Posterior cingulate gyrus (tissue), 11 donors: ENCODE measurements at regions not wholly inside any gene's neighbourhood (a gene's known extent, or its start where the extent isn't known, plus 50 kb on each side); places are given as distances from the start of the nearest gene placed in this dataset.
"Not testable (repeated sequence)": the region's sequence is repeated elsewhere in the genome, so short reads cannot be mapped to it uniquely, and the experiment has no call there.

Source experiments
- DNase-seq, 10 donors: peaks; one replicate each; pipeline versions ENCODE4 v3.0.0 to v3.0.0-alpha.2; 2020 to 2021; ENCODE audit warnings: mixed read lengths in 3 of 10
- intact Hi-C: fragments of 100-400 bp; cut with DNase I; formaldehyde crosslinking; loops from one replicate; pipeline ENCODE4 v1.15.1; 2023

DNA sequence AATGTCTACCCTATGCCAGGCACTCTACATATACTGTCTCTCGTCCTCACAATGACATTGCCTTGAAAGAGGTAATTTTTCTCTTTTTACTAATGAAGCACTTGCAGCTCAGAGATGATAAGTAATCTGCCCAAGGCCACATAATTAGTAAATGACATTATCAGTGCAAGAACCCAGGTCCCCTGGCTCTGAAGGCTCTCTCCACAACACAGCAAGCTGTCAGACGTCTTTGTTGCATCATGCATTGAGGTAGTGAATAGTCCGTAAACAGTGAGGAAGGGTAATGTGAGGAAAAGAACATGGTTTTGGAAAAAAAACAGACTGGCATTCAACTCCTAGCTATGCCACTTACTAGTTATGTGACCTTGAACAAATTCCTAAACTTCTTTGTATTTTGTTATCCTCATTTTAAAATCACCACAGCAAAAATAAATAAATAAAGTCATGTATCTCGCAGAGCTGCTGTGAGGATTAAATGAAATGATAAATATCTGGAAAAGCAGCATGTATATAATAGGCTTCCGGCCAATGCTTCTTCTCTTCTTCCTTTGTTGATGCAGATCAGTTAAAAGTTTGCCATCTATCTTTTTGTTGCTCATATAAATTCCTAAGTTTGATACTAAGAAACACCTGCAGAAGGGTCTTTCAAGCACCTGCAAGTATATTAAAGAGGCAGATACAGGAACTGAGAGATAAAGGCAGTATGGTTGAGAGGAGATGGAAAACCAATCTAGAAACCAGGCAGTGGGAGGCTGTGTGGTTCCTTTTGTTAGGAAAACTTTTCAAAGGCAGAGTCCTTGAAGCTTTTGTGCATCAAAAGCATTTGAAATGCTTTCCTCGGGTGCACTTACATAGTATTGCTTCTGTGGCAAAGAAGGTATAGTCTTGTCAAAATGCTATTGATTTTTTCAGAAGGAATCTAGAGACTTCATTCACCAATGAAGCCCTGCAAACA lies 82.8 kb downstream of the BTG1 start:
- intact Hi-C loops: no loop called here
- no peak for DNase-seq

DNA sequence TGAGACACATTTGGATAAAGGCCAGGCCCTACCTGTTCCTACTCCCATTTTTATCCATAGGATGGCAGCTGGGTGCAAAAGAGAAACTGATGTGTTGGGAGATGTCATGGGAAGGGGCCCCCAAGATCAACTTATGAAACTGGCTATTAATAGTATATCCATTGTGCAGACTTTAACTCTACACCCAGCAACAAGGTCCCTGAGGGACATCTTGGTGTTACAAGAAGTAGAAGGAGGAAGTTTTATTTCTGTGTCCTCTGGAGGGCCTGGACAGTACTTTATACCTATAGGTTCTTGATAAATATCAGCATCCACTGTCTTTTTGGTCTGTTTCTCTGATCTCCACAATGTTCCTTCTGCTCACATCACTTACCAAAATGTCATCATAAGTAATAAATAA lies 84.6 kb downstream of the BTG1 start:
- DNase-seq: no peak
- intact Hi-C loops: no loop called here

DNA sequence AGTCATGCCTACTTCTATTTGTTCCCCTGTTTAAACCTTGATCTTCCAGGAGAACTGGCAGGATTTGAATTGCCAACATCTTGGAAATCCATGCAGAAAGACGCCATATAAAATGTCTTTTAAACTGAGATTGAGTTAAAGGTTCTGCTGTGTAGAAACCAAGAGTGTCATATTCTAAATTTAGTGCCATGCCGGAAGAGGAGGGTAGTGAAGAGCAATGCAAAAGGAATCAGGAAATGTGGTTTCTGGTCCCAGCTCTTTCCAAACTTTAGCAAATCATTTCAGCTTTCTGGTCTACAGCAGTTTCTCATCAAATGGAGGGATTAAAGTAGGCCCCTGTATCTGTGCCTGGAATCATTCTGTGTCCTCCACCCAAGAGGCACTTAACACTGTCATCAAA lies 85.7 kb downstream of the BTG1 start:
- no peak for DNase-seq
- intact Hi-C loops: no loop called here

DNA sequence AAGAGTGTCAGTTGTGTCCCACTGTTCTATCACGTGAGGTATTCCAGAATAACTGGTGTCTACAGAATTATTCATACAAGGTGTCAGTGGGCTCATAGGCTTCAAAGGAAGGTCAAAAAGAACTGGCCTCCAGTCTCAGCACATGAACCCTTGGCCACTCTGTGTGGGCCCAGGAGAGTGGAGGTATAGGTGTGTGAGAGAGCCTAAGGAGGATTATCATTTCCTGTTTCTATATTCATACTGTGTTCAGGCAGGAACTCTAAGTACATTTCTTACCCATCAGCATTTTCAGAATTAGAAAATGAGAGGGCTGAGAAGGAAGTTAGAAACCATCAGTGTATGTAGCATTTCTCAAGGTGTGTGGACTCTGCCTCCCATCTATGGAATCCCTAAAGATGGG lies 87.0 kb downstream of the BTG1 start:
- no peak for DNase-seq
- intact Hi-C loops: no loop called here

DNA sequence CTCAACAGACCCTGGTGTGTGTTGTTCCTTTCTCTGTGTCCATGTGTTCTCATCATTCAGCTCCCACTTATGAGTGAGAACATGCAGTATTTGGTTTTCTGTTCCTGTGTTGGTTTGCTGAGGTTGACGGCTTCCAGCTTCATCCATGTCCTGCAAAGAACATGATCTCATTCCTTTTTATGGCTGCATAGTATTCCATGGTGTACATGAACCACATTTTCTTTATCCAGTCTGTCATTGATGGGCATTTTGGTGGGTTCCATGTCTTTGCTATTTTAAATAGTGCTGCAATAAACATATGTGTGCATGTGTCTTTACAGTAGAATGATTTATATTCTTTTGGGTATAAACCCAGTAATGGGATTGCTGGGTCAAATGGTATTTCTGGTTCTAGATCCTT lies 88.9 kb downstream of the BTG1 start:
- intact Hi-C loops, DNase-seq: not testable (repeated sequence)

DNA sequence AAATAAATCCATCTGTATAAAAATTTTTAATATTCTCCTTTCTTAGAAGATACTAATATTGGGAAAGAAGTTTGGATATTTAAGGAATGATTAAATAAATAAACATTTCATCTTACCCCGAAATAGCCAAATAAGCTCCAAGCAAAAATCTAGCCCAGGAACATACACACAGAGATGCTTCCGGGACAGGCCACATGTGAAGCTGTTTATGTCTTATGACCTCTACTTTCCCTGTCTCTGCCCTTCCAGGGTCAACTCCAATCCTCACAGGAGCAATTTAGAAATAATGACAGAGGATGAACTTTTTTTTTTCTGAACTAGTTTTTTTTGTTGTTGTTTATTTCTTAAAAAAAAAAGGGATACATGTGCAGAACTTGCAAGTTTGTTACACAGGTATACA lies 89.4 kb downstream of the BTG1 start:
- DNase-seq: no peak
- intact Hi-C loops: no loop called here

DNA sequence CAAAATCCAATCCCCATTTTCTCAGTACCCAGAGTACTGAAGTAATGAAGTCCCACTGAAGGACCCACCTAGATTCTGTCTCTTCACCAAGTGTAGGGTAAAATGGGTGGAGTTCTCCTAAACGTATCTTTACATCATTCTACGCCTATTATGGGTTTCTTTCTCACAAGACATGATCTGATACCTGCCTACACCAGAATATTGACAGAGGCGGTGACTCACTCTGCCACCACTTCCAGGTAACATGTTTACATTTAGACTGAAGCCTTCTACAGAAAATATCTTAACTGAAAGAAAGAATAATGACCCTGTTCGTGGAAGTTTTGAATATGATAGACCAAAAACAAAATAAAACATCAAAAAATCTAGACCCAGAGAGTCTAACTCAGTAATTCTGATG lies 89.8 kb downstream of the BTG1 start:
- no peak for DNase-seq
- intact Hi-C loops: no loop called here

DNA sequence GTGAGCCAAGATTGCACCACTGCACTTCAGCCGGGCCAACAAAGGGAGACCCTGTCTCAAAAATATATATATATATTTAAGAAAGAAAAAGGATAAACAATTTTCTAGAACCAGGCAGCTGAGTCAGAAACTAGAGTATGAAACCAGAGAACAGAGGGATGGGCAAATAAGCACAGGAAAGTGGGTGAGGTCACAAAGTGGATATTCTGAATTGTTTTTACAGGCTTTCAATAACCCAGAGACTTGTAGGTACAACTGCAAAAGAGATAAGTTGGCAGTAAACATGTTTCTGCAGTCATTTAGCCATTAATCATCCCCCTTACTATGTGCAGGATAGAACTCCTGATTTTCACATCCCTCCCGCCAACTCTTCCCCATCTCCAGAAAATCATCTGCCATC lies 94.2 kb downstream of the BTG1 start:
- intact Hi-C loops: no loop called here
- no peak for DNase-seq

DNA sequence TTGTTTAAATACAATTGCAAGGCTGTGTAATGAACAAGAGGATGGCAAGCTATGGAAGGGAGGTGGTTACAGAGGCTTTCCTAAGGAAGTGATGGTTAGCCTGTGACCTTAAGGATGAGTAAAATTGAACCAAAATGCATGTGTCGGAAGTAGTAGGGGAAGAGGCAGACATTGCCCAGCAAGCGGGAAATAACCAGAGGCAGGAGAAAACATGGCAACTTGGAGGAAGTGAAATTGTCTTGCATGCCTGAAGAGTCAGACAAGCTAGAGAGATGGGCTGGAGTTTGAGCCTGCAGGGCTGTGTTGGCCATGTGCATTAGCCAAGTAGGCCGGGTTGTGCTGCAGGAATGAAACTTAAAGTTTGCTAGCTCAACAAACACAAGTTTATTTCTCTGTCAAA lies 96.2 kb downstream of the BTG1 start:
- intact Hi-C loops: no loop called here
- no peak for DNase-seq

DNA sequence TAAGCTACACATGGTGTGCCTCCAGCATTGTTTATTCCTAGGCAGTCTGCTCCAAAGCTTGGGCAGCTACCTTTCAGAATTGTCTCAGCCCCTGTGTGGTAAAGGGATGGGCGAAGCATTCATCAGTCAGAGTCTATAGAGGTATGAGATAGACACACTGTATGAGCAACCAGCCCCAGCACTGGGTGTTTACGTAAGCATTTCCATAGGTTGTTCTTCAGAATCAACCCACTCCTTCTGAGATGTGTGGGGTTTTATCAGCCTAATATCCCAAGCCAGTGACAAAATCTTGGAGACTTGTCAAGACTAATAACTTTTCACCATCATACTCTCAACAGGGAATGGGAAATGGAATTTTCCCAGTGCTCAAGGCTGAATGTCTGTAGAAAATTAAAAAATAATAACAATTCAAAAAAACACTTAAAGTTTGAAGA lies 98.2 kb downstream of the BTG1 start:
- DNase-seq: no peak
- intact Hi-C loops: no loop called here

DNA sequence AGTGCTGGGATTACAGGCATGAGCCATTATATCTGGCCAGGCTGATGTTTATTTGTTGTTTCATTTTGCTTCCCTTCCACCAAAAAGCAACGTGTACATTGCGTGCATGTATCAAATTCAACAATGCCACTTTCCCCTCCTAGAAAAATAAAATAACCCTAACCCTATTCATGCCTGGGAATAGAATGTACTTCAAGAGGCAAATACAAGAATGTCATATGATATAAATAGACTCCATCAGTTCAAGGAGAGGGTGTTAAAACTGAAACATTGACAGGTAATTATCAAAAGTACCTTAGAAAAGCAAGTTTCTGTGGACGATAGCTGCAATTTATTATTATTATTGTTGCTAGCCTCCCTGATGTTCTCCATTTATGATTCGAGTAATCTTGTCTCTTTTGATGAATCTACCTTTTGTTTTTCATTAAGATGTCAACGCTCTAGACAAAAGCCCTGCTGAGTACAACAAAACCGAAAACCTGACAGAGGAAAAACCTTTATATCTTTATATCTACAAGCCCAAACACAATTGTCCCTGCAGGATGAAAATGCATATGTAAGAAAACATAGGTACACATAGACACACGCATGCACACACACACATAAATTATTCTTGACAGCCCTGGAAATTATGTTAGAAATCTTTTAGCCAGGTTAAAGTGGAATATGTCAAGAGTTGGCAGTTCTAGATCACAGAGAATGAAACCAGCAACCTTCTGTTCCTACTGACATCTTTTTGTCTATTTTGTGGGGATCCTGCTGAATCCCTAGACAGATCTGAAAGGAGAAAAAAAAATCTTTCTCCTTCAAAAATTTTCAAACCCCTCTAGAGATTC lies 98.9 kb downstream of the BTG1 start:
- intact Hi-C loops: no loop called here

DNA sequence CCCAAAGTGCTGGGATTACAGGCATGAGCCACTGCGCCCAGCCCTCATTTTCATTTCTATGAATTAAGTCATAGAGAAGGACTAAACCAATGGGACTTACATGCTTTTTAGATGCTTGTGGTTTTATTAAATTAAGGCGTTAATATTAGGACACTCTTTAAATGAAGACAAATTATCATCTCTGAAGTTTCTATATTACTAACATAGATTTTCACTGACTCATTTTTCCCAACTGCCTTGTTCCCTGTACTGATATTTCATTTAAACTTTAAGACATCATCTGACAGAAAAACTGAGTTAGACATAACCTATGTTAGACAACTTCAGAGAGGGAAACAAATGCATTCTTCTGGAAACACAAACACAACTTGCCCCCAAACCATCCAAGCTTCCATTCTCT lies 99.8 kb downstream of the BTG1 start:
- DNase-seq: no peak
- intact Hi-C loops: no loop called here

More for the DNA sequence above, 98.9 kb downstream of the BTG1 start:
- DNase-seq: no peak

DNA sequence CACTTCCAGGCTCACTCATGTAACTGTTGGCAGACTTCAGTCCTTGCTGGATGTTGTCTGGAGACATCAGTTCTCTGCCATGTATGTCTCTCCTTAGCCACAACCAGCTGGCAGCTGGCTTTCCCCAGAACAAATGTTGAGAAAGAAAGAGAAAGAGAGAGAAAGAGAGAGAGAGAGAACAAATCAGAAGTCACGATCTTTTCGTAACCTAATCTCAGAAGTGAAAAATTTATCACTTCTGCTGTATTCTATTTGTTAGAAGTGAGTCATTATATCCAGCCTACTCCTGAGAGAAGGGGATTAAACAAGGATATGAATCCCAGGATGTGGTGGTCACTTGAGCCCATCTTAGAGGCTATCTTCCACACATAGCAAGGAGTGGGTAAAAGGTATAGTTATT lies 101.2 kb downstream of the BTG1 start:
- DNase-seq: no peak
- intact Hi-C loops: no loop called here

DNA sequence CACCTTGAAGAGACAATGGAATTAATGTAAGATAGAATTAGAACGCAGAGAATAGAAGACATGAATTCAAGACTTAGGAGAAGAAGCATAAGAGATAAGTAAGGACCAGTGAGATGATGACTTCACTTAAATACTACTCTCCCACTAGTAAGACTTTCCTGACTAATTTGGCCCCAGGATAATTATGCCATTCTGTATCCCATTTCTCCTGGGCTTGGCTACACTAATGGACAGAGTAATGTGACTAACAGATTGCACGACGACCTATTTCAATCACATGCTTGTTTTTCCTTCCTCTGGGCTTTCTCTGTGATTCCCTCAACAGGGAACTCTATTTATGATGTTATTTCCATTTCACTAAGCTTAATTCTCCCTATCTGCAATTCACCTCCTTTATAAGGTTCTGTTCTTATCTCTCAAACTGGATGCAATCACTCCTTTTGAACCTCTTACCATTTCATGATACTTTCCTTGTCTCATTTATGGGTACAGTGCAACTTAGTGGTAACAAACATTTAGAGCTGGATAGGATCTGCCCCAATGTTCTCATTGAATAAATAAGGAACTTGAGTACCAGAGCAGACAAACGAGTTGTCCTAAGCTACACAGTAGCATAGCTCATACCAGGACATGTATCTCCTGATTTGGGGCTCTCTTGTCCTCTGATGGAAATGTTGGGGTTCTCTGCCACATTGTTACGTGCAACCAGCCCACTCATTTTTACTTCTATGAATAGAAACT lies 102.7 kb downstream of the BTG1 start:
- DNase-seq: no peak
- intact Hi-C loops: no loop called here

DNA sequence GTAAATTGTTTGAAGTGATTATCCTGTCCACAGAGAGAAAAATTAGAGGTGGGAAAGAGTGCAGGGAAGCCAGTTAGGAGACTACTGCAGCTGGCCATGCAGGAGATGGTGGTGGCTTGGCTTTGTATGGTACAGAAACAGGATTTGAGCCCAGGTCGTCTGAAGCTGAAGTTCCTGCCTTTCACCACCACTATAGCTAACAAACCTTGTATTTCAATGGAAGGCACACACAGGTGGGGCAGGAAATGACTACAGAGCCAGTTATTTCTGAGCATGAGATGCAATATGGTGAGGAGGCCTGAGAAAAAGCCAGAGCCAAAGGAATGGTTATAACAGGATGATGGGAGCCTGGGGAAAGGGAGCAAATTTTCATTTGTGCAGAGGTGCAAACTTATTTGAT lies 103.9 kb downstream of the BTG1 start:
- DNase-seq: no peak
- intact Hi-C loops: no loop called here

DNA sequence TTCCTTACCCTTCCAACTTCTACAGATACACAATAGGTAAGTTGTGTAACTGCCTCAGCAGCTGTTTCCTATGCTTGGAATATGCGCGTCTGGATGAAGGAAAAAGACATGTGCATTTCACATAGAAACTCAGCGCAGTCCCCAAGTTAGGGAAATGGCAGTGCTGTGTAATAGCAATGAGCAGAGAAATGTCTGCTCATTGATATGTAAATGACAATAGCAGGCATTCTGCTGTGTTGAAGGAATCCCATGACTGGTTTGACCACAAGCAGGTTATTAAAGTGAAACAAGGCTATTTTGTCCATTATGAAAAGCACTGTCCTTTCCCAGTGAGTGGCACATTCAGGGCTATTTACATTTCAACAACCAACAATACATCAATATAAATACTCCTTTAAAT lies 106.6 kb downstream of the BTG1 start:
- no peak for DNase-seq
- intact Hi-C loops: loop anchor here (5.0 kb wide), 1 partner anchor 103 kb away; no protein-coding TSS in a partner anchor

DNA sequence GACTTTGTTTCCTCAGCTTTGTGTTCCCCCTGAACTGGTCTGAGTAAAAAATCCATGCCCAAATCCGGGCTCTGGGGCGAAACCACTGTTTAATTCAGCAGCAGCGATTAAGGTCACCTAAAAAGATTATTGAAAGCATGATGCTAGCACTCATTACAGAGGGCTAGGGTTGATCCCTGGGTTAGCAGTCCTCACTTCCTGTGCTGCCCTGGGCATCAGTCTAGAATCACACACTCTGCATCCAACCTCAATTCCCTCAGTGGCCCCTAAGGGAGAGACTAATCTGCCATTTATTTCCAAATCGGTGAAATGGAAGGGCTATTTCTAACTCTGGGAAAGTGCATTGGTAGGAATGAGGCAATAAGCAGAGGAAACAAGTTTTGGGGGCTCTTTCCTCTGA lies 107.2 kb downstream of the BTG1 start:
- no peak for DNase-seq
- intact Hi-C loops: loop anchor here (5.0 kb wide), 1 partner anchor 104 kb away; no protein-coding TSS in a partner anchor

DNA sequence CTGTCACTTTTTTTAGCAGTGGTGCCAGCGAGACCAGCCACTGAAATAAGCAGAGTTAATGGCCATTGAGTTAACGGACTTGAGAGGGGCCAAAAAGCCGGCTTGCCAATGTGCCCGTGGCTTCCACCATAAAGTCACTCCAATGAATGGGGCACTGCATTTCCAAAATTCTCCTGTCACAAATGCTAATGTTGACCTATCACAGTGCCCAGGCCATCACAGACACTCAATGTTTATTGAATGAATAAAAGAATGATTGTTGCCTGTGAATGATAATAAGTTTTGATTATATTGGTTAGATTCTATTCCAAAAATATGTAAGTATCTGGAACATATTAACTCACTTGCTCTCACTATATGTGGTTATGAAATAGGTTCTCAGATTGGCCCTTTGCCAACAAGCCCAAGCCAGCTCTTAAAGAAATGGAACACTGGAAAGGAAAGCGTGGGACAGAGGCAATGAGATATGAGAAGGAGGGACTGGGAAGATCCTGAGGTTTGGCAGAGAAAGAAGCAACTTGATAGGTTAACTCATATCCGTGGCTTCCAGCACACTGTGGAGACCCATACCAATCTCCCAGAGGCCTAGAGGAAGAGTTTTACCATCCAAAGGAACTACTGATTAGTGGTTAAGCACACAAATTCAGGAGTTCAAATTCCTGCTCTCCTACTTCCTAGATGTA lies 108.7 kb downstream of the BTG1 start:
- intact Hi-C loops: loop anchor here (5.0 kb wide), 1 partner anchor 105 kb away; no protein-coding TSS in a partner anchor
- no peak for DNase-seq

DNA sequence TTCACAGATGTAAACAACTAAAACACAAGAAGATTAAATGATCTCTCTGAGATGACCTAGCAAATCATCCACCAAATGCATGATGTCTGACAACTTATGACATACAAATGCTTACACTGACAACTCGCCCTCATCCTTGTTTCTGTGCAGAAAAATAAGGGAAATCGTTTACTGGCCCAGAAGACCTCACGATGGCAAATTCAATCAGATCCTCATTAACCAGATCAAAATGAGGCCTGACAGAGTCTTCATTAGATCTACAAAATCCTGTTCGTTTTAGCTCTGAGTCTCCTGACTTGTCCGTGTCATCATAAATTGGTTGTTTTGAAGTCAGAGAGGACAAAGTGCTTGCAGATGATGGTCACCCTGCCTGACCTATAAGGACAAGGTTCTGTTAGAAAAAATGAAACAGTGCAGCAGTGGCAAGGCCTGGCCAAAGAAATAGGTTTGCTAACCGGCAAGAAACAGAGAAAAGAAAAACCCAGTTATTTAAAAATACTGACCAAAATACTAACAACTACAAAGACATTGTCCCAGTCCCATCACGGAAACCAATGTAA lies 109.5 kb downstream of the BTG1 start:
- intact Hi-C loops: loop anchor here (5.0 kb wide), 1 partner anchor 106 kb away; no protein-coding TSS in a partner anchor
- no peak for DNase-seq

DNA sequence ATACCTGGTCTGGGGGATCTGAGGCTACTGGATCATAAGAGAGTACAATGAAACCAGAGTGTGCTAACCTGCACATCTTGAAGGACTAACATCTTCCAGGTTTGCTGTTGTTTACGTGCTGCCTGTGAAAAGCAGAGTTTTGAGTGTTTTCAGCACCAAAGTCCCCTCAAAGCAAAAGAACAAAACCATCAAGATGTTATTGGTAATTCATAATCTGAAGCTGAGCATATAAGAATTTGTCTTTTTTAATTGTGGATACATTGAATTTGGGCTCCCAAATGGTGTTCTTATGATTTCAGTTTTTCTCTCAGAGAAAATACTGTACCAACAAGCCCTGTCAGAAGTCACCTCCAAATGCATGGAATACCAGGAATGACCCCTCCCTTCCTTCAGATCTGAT lies 110.2 kb downstream of the BTG1 start:
- no peak for DNase-seq
- intact Hi-C loops: loop anchor here (5.0 kb wide), 1 partner anchor 107 kb away; no protein-coding TSS in a partner anchor
